Colonic mucosa (tissue), 4 donors: ENCODE measurements at regions not wholly inside any gene's neighbourhood (a gene's known extent, or its start where the extent isn't known, plus 50 kb on each side); places are given as distances from the start of the nearest gene placed in this dataset.

Source experiments
- DNase-seq: peaks from one replicate; pipeline ENCODE4 v3.0.0-alpha.2; 2020
- H3K27ac ChIP-seq: fragments of 200-600 bp; one replicate; pipeline ENCODE4 v1.8.0; 2021
- H3K27me3 ChIP-seq: fragments of 200-600 bp; one replicate; pipeline ENCODE4 v1.8.0; 2021
- H3K36me3 ChIP-seq: fragments of 200-600 bp; one replicate; pipeline ENCODE4 v1.8.0; 2021
- H3K4me1 ChIP-seq: fragments of 200-600 bp; one replicate; pipeline ENCODE4 v1.8.0; 2021; ENCODE audit warnings: mild to moderate bottlenecking
- H3K4me3 ChIP-seq: fragments of 200-600 bp; one replicate; pipeline ENCODE4 v1.8.0; 2021
- H3K9ac ChIP-seq, 2 donors: one replicate each; pipeline ENCODE4 v1.7.0; 2013; ENCODE audit warnings: control low read depth in 2 of 2, low read depth in 2 of 2, low read length in 2 of 2
- H3K9me3 ChIP-seq: fragments of 200-600 bp; one replicate; pipeline ENCODE4 v1.8.0; 2021
- intact Hi-C: fragments of 100-400 bp; cut with DNase I; formaldehyde crosslinking; loops from one replicate; pipeline ENCODE4 v1.14.1; 2022
- TF ChIP-seq, protein P1 (sequence below): fragments of 200-600 bp; IDR thresholded peaks from one replicate; pipeline ENCODE4 v1.8.0; 2022; ENCODE audit warnings: antibody characterized with exemption, mild to moderate bottlenecking
- donor health status: healthy.
- donor health status: DM: no; HTN: no; CAD: no.
- donor health status: DM: no; HTN: no; CAD: no.

DNA sequence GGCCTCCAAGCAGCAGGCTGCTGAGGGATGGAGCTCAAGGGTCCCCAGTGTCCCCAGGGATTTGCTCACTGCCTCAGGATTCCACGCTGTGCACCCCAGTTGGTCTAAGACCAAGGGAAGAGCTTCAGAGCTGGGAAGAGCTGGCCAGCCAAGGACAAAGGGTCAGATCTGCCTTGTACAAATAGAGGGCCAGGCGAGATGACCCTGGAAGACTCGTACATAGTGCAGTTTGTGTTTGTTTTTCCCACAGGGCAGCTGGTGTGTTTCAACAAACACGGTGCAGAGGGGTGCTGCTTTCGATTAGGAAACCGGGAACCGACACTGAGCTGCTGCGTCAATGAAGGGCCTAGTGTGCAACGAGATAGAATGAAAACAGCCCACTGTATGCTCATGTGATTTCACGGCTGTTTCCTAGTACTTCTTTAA, 56.1 kb upstream of the TRPM1 start:
- Histone ChIP-seq H3K9ac (no peak overlapping the region), H3K27me3 (no peaks in the 10 kb centered on the region), H3K36me3 (no peaks in the 10 kb centered on the region), H3K4me3 (no peak overlapping the region), H3K9me3 (no peaks in the 10 kb centered on the region), H3K27ac (no peak overlapping the region), H3K4me1 (no peaks in the 10 kb centered on the region)
- DNase-seq: no peak
- TF ChIP-seq, protein P1, sequence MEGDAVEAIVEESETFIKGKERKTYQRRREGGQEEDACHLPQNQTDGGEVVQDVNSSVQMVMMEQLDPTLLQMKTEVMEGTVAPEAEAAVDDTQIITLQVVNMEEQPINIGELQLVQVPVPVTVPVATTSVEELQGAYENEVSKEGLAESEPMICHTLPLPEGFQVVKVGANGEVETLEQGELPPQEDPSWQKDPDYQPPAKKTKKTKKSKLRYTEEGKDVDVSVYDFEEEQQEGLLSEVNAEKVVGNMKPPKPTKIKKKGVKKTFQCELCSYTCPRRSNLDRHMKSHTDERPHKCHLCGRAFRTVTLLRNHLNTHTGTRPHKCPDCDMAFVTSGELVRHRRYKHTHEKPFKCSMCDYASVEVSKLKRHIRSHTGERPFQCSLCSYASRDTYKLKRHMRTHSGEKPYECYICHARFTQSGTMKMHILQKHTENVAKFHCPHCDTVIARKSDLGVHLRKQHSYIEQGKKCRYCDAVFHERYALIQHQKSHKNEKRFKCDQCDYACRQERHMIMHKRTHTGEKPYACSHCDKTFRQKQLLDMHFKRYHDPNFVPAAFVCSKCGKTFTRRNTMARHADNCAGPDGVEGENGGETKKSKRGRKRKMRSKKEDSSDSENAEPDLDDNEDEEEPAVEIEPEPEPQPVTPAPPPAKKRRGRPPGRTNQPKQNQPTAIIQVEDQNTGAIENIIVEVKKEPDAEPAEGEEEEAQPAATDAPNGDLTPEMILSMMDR: no peak
- intact Hi-C loops: no loop called here

DNA sequence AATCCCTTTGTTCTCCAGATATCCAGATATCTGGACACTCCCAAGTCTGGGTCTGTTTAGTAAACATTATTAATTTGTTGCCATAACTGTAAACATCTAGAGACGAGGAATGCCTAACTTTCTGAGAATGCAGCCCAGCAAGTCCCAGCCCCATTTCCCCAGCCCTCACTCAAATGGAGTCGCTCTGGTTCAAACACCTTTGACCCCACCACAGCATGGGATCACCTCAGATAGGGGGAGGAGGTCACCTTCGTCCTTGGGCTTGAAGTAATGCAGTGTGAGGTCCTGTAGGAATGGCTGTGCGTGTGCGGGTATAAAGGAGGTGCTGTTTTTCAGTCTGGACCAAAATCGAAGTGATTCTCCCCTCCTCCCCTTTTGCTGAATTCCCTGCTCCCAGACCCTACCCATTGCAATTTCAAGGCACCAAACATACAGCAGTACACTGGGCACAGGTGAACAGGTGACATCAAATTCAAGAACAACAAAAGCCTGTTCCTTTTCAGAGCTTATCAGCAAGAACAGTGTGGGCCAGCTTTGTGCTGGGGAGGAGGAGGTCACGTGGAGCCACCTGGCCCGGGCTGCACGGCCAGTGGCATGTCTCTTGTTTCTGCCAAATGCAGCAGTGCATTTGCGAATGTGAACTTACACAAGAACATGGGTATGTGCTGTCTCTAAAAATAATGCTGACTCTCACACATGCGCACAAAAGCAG, 57.5 kb upstream of the TRPM1 start:
- intact Hi-C loops: no loop called here
- H3K27ac ChIP-seq: no peak overlapping the region

DNA sequence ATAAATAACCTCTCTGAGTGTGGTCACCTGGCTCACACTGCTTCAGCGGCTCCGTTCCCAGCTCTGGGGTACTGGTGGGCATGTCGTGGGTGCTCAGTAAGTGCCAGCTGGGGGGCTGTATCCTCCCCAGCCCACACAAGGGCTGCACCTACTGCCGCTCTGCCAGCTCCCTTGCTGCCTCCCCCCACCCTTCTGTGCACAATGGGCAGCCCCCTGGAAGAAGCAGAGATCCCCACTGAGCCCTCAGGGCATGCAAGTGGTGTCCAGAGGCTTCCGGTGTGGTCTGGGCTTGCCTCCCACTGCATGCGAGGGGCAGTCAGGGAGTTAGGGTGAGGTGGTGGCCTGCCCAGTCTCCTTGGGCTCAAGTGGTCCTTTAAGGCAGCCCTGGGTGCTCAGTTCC, 58.3 kb upstream of the TRPM1 start:
- TF ChIP-seq, protein P1: no peak
- intact Hi-C loops: no loop called here
- H3K27ac ChIP-seq: no peak overlapping the region
- H3K27me3 ChIP-seq: no peaks in the 10 kb centered on the region
- no peaks in the 10 kb centered on the region for H3K36me3 ChIP-seq
- no peak overlapping the region for H3K4me3 ChIP-seq
- DNase-seq: no peak
- no peak overlapping the region for H3K9ac ChIP-seq
- H3K9me3 ChIP-seq: no peaks in the 10 kb centered on the region
- H3K4me1 ChIP-seq: no peaks in the 10 kb centered on the region

More for the DNA sequence above, 57.5 kb upstream of the TRPM1 start:
- no peaks in the 10 kb centered on the region for H3K9me3 ChIP-seq
- no peaks in the 10 kb centered on the region for H3K27me3 ChIP-seq
- no peaks in the 10 kb centered on the region for H3K36me3 ChIP-seq
- H3K4me3 ChIP-seq: no peak overlapping the region
- H3K9ac ChIP-seq: no peak overlapping the region
- TF ChIP-seq, protein P1: no peak
- DNase-seq: no peak
- H3K4me1 ChIP-seq: no peaks in the 10 kb centered on the region

DNA sequence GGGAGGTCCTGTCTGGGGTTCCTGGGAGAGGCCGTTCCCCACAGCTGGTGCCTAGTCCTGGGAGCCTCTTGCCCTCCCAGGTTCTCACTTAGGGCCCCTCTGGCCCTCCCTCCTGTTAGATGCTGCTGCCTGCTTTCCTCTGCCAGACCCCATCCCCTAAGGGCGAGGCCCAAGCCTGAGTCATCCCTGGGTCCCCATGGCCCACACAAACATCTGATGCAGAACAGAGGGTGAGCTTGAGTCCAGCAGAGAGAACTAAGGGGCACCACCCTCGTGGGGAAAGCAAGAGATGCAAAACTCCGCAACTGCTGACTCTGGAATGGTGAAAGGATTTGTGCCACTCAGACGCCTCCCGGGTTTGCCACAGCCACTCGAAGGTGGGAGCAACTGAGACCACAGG, 58.8 kb upstream of the TRPM1 start:
- Histone ChIP-seq H3K9ac (no peak overlapping the region), H3K27ac (no peak overlapping the region), H3K4me1 (no peaks in the 10 kb centered on the region), H3K9me3 (no peaks in the 10 kb centered on the region), H3K36me3 (no peaks in the 10 kb centered on the region), H3K4me3 (no peak overlapping the region), H3K27me3 (no peaks in the 10 kb centered on the region)
- TF ChIP-seq, protein P1: no peak
- no peak for DNase-seq
- intact Hi-C loops: no loop called here

DNA sequence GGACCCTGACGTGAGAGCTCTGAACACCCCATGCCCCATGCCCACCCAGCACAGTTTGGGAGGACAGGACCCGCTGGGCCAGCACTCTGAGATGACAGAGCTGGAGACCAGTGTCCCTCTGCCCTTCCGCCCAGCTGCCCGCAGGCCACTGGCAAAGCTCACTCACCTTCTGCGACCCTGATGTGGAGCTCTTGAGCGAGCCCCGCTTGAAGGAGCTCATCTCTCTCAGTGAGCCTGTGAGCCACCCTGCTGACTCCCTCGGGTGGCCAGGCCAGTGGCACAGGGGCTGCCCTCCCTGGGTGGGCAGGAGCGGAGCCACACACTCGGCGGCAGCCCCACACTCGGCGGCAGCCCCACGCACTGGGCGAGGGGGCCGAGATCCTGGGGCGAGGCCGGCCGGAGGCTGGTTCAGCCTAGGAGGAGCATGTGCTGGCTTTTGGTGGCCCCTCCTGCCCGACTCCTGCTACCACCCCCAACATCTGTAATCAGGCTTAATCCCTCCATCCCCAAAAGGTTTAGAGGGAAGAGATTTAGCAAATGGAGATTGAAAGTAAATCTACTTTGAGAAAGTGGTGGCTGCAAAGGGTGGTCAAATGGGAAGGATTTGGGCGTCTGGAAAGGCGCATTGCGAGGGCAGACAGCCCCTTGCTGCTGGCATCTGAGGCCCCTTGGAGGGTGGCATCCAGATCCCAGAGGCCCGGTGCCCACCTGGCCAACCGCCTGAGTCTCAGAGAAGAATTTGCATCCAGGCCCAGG, 59.4 kb upstream of the TRPM1 start:
- no peak overlapping the region for H3K9ac ChIP-seq
- H3K27me3 ChIP-seq: no peaks in the 10 kb centered on the region
- no peaks in the 10 kb centered on the region for H3K4me1 ChIP-seq
- DNase-seq: no peak
- H3K4me3 ChIP-seq: no peak overlapping the region
- intact Hi-C loops: no loop called here
- no peaks in the 10 kb centered on the region for H3K9me3 ChIP-seq
- no peaks in the 10 kb centered on the region for H3K36me3 ChIP-seq
- TF ChIP-seq, protein P1: no peak
- H3K27ac ChIP-seq: no peak overlapping the region
